ENCODE measurements at regions not wholly inside any gene's neighbourhood (a gene's known extent, or its start where the extent isn't known, plus 50 kb on each side); places are given as distances from the start of the nearest gene placed in this dataset.

- TF ChIP-seq CTCF (IDR thresholded peaks at IDR 0.05; ENCODE audit: poor library complexity) (no peak), EZH2 (IDR thresholded peaks at IDR 0.05; ENCODE audit: borderline replicate concordance) (no peak)
These were observed 92.9 kb downstream of the ACKR3 start for GRCh38 chr2:236662231-236663185.
